Neural cell (in vitro differentiated cells): ENCODE measurements at regions not wholly inside any gene's neighbourhood (a gene's known extent, or its start where the extent isn't known, plus 50 kb on each side); places are given as distances from the start of the nearest gene placed in this dataset.

Experiments
- H2AFZ ChIP-seq: fragments of 200-600, 300-800 bp; sonication (generic), shearing (Covaris generic); 2 replicates; pipeline ENCODE4 v1.6.0; 2014; ENCODE audit warnings: low read depth, mild to moderate bottlenecking, antibody characterized with exemption, low read length, moderate library complexity
- H3F3A ChIP-seq: fragments of 200-600 bp; shearing (Covaris generic); 2 replicates; pipeline ENCODE4 v1.6.1; 2016; ENCODE audit warnings: mild to moderate bottlenecking, moderate library complexity, mixed read lengths, antibody characterized with exemption, low read length; ENCODE audit not compliant: insufficient read depth, poor library complexity, severe bottlenecking
- H3K27ac ChIP-seq: fragments of 200-600, 300-800 bp; sonication (generic), shearing (Covaris generic); 2 replicates; pipeline ENCODE4 v1.5.1; 2014; ENCODE audit warnings: mild to moderate bottlenecking, low read length, moderate library complexity
- H3K27me3 ChIP-seq: fragments of 300-800, 200-600 bp; sonication (generic), shearing (Covaris generic); 2 replicates; pipeline ENCODE4 v1.6.0; 2014; ENCODE audit warnings: mild to moderate bottlenecking, low read depth, low read length, moderate library complexity; ENCODE audit not compliant: insufficient read depth
- H3K36me3 ChIP-seq: fragments of 300-800, 200-600 bp; sonication (generic), shearing (Covaris generic); 2 replicates; pipeline ENCODE4 v1.5.1; 2014; ENCODE audit warnings: mild to moderate bottlenecking, antibody characterized with exemption, low read length, moderate library complexity; ENCODE audit not compliant: insufficient read depth
- H3K4me2 ChIP-seq: fragments of 300-800, 200-600 bp; sonication (generic), shearing (Covaris generic); 2 replicates; pipeline ENCODE4 v1.6.0; 2014; ENCODE audit warnings: mild to moderate bottlenecking, low read length
- H3K4me3 ChIP-seq: fragments of 300-800, 200-600 bp; sonication (generic), shearing (Covaris generic); 2 replicates; pipeline ENCODE4 v1.5.1; 2014; ENCODE audit warnings: mild to moderate bottlenecking, low read length, moderate library complexity
- H3K79me2 ChIP-seq: fragments of 200-600 bp; shearing (Covaris generic); replicated peaks from 2 replicates; pipeline ENCODE4 v1.6.0; 2014; ENCODE audit warnings: mild to moderate bottlenecking, low read length, moderate library complexity; ENCODE audit not compliant: insufficient read depth
- H3K9ac ChIP-seq: fragments of 300-800, 200-600 bp; sonication (generic), shearing (Covaris generic); 2 replicates; pipeline ENCODE4 v1.6.1; 2016; ENCODE audit warnings: mild to moderate bottlenecking, low read length, mixed read lengths
- H3K9me2 ChIP-seq: fragments of 200-600 bp; shearing (Covaris generic); 2 replicates; pipeline ENCODE4 v1.6.1; 2016; ENCODE audit warnings: mild to moderate bottlenecking, low read length, mixed read lengths; ENCODE audit not compliant: insufficient read depth
- H3K9me3 ChIP-seq: fragments of 200-600, 300-800 bp; sonication (generic), shearing (Covaris generic); 2 replicates; pipeline ENCODE4 v1.6.1; 2016; ENCODE audit warnings: mild to moderate bottlenecking, mixed run types, low read length, moderate library complexity, mixed read lengths
- H4K20me1 ChIP-seq: fragments of 200-600 bp; shearing (Covaris generic); 2 replicates; pipeline ENCODE4 v1.6.1; 2016; ENCODE audit warnings: mild to moderate bottlenecking, mixed run types; ENCODE audit not compliant: insufficient read depth
- EP300 ChIP-seq: fragments of 450-650 bp; conservative IDR thresholded peaks from 2 replicates; pipeline ENCODE4 v1.6.1; 2014; ENCODE audit warnings: antibody characterized with exemption, mild to moderate bottlenecking, moderate library complexity; ENCODE audit not compliant: poor library complexity, severe bottlenecking
- EZH2 ChIP-seq: fragments of 200-600, 300-800 bp; shearing (Covaris generic), sonication (generic); IDR thresholded peaks from 2 replicates; pipeline ENCODE4 v1.6.1; 2014; ENCODE audit warnings: antibody characterized with exemption, low read length, borderline replicate concordance, mild to moderate bottlenecking; ENCODE audit not compliant: insufficient read depth, poor library complexity, severe bottlenecking
- MXI1 ChIP-seq: fragments of 450-650 bp; conservative IDR thresholded peaks from 2 replicates; pipeline ENCODE4 v1.6.1; 2014; ENCODE audit warnings: antibody characterized with exemption, mild to moderate bottlenecking; ENCODE audit not compliant: poor library complexity, severe bottlenecking
- POLR2AphosphoS5 ChIP-seq: IDR thresholded peaks from 2 replicates; pipeline ENCODE4 v1.6.1; 2012
- RAD21 ChIP-seq: fragments of 450-650 bp; conservative IDR thresholded peaks from 2 replicates; pipeline ENCODE4 v1.6.1; 2014; ENCODE audit warnings: antibody characterized with exemption, mild to moderate bottlenecking, moderate library complexity
- SMC3 ChIP-seq: fragments of 450-650 bp; conservative IDR thresholded peaks from 2 replicates; pipeline ENCODE4 v1.6.1; 2014; ENCODE audit warnings: antibody characterized with exemption, mild to moderate bottlenecking, moderate library complexity; ENCODE audit not compliant: poor library complexity
- TAF1 ChIP-seq: IDR thresholded peaks from 2 replicates; pipeline ENCODE4 v1.6.1; 2012; ENCODE audit warnings: low read depth
- TF ChIP-seq, protein P1 (sequence below): IDR thresholded peaks from 2 replicates; pipeline ENCODE4 v1.6.1; 2012; ENCODE audit warnings: borderline replicate concordance
- TF ChIP-seq, protein P2 (sequence below): fragments of 450-650 bp; IDR thresholded peaks from 2 replicates; pipeline ENCODE4 v1.5.1; 2014; ENCODE audit warnings: antibody characterized with exemption, mild to moderate bottlenecking, moderate library complexity; ENCODE audit not compliant: poor library complexity, severe bottlenecking

DNA sequence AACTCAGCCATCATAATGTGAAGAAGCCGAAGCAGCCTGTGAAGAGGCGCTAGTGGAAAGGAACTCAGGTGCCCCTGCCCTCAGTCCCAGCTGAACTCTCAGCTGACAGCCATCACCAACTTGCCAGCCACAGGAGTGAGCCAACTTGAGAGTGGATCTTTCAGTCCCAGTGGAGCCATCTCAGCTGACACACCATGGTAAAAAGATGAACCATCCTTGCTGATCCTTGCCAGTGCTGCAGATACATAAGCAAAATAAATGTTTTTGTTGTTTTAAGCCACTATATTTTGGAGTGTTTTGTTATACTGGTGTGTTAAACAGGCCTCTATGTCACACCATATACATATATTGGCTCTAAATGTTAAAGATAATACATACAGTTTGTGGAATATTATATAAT lies 195.8 kb upstream of the SPRED2 start:
- Histone ChIP-seq H3K36me3 (no peaks in the 10 kb centered on the region), H3K9ac (no peak overlapping the region), H3K27me3 (no peaks in the 10 kb centered on the region), H3K9me3 (no peaks in the 10 kb centered on the region), H3K27ac (no peak overlapping the region), H3K4me3 (no peak overlapping the region), H3F3A (no peaks in the 10 kb centered on the region), H3K9me2 (no peaks in the 10 kb centered on the region), H3K4me2 (no peak overlapping the region), H3K79me2 (no peaks in the 10 kb centered on the region), H4K20me1 (no peaks in the 10 kb centered on the region), H2AFZ (no peak overlapping the region)
- no peak for TF ChIP-seq TAF1

DNA sequence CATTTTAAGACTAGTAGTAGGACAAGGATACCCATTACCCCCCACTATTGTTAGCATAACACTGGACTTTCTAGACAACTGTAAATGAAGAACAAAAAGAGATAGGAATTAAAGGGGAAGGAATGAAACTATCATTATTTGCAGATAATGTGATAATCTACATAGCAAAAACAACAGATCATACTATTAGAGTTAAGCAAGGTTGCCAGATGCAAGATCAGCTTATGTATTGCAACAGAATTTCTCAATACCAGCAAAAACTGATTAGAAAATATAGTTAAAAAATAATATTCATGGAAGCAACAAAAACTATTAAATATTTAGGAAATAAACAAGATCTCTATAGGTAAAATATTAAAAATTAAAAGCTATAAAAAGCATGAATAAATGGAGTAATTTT lies 194.4 kb upstream of the SPRED2 start:
- Histone ChIP-seq H3K36me3 (no peaks in the 10 kb centered on the region), H2AFZ (no peak overlapping the region), H4K20me1 (no peaks in the 10 kb centered on the region), H3K27me3 (no peaks in the 10 kb centered on the region), H3K9ac (no peak overlapping the region), H3K9me3 (no peaks in the 10 kb centered on the region), H3K4me3 (no peak overlapping the region), H3K4me2 (no peak overlapping the region), H3K27ac (no peak overlapping the region), H3K9me2 (no peaks in the 10 kb centered on the region), H3F3A (no peaks in the 10 kb centered on the region), H3K79me2 (no peaks in the 10 kb centered on the region)
- no peak for TF ChIP-seq SMC3
- TF ChIP-seq EP300 = no peak
- TF ChIP-seq, protein P1, sequence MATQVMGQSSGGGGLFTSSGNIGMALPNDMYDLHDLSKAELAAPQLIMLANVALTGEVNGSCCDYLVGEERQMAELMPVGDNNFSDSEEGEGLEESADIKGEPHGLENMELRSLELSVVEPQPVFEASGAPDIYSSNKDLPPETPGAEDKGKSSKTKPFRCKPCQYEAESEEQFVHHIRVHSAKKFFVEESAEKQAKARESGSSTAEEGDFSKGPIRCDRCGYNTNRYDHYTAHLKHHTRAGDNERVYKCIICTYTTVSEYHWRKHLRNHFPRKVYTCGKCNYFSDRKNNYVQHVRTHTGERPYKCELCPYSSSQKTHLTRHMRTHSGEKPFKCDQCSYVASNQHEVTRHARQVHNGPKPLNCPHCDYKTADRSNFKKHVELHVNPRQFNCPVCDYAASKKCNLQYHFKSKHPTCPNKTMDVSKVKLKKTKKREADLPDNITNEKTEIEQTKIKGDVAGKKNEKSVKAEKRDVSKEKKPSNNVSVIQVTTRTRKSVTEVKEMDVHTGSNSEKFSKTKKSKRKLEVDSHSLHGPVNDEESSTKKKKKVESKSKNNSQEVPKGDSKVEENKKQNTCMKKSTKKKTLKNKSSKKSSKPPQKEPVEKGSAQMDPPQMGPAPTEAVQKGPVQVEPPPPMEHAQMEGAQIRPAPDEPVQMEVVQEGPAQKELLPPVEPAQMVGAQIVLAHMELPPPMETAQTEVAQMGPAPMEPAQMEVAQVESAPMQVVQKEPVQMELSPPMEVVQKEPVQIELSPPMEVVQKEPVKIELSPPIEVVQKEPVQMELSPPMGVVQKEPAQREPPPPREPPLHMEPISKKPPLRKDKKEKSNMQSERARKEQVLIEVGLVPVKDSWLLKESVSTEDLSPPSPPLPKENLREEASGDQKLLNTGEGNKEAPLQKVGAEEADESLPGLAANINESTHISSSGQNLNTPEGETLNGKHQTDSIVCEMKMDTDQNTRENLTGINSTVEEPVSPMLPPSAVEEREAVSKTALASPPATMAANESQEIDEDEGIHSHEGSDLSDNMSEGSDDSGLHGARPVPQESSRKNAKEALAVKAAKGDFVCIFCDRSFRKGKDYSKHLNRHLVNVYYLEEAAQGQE = no peak
- no peak for TF ChIP-seq TAF1
- TF ChIP-seq EZH2 = no peak
- TF ChIP-seq, protein P2, sequence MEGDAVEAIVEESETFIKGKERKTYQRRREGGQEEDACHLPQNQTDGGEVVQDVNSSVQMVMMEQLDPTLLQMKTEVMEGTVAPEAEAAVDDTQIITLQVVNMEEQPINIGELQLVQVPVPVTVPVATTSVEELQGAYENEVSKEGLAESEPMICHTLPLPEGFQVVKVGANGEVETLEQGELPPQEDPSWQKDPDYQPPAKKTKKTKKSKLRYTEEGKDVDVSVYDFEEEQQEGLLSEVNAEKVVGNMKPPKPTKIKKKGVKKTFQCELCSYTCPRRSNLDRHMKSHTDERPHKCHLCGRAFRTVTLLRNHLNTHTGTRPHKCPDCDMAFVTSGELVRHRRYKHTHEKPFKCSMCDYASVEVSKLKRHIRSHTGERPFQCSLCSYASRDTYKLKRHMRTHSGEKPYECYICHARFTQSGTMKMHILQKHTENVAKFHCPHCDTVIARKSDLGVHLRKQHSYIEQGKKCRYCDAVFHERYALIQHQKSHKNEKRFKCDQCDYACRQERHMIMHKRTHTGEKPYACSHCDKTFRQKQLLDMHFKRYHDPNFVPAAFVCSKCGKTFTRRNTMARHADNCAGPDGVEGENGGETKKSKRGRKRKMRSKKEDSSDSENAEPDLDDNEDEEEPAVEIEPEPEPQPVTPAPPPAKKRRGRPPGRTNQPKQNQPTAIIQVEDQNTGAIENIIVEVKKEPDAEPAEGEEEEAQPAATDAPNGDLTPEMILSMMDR = no peak
- no peak for TF ChIP-seq RAD21
- TF ChIP-seq MXI1 = no peak
- TF ChIP-seq POLR2AphosphoS5 = no peak

DNA sequence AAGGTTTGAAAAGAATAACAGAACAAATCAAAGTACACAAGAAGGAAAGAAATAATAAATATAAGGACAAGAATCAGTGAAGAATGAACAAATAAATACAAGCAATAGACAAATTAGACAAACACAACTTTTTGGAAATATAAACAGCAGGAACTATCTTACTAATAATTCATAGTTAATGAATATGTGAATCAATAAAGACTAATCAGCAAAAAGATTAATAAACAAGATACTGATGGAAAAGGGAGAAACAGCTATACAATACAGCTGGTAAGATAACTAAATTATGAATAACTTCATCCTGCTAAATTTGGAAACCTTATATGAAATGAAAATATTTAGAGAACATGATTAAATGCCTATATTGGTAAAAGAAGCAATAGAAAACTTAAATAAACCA lies 193.6 kb upstream of the SPRED2 start:
- Histone ChIP-seq H4K20me1 (no peaks in the 10 kb centered on the region), H3K9ac (no peak overlapping the region), H3K27me3 (no peaks in the 10 kb centered on the region), H3K36me3 (no peaks in the 10 kb centered on the region), H3K27ac (no peak overlapping the region), H3F3A (no peaks in the 10 kb centered on the region), H3K4me2 (no peak overlapping the region), H3K79me2 (no peaks in the 10 kb centered on the region), H3K4me3 (no peak overlapping the region), H2AFZ (no peak overlapping the region), H3K9me3 (no peaks in the 10 kb centered on the region), H3K9me2 (no peaks in the 10 kb centered on the region)
- TF ChIP-seq SMC3 = no peak
- no peak for TF ChIP-seq EZH2
- no peak for TF ChIP-seq MXI1
- TF ChIP-seq, protein P2 = no peak
- TF ChIP-seq, protein P1 = no peak
- TF ChIP-seq EP300 = no peak
- TF ChIP-seq TAF1 = no peak
- no peak for TF ChIP-seq POLR2AphosphoS5
- TF ChIP-seq RAD21 = no peak
